HG02943 (cell line): ENCODE measurements at regions not wholly inside any gene's neighbourhood (a gene's known extent, or its start where the extent isn't known, plus 50 kb on each side); places are given as distances from the start of the nearest gene placed in this dataset.

ENCODE experiments used
- ATAC-seq: cut with Tn5 transposase; IDR thresholded peaks from one replicate; pipeline ENCODE4 v1.9.1; 2021; ENCODE audit warnings: mild to moderate bottlenecking, low read depth, moderate library complexity; ENCODE audit not compliant: unreplicated experiment

DNA sequence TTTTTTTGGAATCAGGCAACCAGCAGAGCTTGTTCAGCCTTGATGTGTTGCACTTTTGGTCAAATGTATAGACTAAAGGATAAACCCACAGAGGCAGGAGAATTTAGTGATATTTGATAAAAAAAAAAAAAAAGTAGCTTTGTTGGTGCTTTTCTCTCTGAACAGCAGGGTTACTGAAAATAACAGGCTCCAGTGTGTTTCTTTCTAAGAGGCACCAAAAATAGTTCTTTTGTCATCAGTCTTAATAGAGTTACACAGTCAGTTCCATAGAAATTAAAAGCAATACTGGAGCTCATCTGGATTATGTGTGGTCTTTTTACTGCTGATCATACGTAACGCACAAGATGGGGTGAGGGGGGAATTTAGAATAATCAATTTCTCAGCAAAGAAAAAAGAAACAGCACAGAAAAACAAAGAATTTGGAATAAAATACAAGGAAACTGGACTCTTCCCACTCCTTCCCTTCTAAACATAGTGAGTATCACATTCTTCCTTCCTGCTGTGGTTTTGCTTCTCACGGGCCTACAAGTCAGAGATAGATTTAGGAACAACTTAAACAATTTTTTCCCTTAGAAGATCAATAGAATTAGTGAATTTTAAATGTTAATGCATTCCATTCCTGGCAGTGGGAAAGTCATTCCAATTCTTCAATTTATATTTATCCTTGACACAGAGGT is 178.8 kb upstream of the AKR1E2 start:
- no peak for ATAC-seq

DNA sequence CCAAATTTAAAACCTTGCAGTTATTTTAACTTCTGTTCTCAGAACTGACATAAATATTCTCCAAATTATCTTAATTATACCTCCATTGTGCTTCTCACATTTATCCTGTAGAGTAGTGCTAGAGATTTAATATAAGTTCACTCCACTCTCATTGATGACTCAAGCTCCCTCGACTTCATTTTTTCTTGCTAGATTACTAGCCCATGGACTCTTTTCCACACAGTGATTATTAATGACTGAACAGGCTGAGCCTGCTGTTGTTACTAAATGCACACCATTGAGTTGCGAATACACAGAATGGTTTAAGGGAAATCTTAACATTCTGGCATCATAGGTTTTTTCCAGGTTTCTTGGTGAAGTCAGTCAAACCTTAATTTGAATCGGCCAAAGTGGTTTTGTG is 179.5 kb upstream of the AKR1E2 start:
- ATAC-seq = no peak

DNA sequence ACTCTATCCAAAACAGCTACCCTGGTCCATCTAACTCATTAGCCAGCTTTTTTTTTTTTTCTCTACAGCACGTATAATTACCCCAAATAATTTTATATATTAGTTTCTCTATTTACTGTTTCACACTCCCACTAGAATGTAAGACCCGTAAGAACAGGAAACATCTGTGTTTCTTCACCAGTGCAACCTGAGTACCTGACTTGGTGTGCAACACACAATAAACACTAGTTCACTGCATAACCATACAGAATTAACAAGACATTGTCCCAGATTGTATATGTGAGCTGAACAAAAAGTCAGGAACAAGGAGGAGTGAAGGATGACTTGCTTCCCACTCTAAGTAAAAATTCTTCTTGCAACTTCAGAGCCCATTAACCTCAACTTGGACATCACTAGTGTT is 180.2 kb upstream of the AKR1E2 start:
- no peak for ATAC-seq

DNA sequence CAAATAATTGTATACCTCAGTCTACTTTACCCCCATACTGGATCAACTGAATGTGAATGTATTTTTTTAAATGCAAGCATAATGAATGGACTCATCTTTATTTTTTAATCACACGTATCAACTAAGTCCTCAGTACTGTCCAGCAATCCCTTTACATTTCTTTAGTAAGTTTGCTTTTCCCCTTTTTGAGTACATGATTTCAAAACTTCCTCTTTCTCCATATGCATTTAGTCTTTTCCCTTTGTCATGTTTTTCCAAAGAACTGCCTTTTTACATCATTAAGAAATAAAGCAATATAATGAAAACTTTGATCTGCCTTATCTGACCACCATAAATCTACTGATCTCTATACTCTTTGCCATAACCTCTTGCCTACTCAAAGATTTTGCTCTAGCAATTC is 182.5 kb upstream of the AKR1E2 start:
- no peak for ATAC-seq

DNA sequence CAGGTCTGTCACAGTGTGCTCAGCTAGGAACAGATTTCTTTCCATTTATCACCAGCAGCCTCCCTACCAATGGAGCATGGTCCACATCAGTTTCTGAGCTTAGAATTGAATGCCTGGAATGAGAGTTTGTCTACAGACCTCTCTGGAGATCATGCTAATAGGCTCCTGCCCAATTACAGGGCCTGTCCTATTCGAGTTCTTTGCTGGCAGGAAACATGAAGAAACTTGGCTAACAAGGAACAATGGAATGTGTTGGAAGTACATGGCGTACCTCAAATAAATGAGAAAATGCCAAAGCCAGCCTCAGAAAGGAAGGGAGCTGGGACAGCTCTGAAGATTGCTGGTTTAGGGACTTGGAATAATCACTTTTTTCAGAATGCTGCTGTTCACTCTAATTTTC is 186.0 kb upstream of the AKR1E2 start:
- ATAC-seq = no peak

DNA sequence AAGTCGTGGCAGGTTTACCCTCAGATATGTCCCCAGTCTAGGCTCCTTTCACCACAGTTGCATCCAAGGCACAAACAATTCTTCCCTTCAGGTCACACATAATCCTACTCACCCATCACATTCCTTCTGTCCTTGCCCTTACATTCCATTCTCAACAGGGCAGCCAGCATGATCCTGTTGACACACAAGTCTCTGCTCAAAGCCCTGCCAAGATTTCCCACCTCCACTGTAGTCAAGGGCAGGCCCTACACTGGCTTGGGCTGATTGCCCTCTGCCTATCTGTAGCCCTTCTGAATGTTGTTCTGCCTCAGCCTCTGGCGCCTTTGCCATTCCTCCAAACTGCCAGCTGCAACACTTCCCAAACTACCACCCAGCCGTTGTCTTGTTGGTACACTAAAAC is 187.9 kb upstream of the AKR1E2 start:
- ATAC-seq = no peak

DNA sequence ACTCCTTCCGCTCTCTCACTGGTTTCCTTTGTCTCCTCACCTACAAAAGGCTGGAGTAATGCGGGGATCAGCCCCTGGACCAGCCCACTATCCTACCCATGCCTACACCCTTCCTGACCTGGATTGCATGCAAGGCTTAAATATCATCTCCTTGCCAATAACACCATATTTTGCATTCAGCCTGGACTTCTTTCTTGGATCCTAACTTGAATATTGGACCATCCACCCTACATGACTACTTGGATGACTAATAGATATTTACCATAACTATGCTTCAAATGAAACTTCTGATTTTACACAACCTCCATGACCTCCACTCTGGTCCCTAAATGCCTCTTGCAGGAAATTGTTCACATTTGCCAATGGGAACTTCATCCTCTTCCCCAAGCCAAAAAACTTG is 188.3 kb upstream of the AKR1E2 start:
- ATAC-seq = no peak

DNA sequence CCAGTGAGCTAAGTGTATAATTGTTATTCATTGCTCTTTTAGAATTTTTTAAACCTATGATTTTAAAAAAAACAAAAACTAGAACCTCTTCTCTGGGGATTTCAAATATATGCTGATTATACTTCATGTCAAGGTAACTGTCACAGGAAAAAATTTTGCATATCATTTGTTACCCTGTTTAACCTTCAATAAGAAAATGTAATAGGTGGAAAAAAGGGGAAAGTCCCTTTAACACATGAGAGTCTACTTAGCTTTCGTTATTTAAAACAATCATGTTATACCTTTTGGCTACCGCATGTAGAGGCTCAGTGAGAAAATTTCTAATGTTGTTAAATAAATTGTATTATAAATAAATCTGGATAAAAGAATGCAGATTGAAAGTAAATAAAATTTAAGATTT is 190.1 kb upstream of the AKR1E2 start:
- ATAC-seq = no peak

DNA sequence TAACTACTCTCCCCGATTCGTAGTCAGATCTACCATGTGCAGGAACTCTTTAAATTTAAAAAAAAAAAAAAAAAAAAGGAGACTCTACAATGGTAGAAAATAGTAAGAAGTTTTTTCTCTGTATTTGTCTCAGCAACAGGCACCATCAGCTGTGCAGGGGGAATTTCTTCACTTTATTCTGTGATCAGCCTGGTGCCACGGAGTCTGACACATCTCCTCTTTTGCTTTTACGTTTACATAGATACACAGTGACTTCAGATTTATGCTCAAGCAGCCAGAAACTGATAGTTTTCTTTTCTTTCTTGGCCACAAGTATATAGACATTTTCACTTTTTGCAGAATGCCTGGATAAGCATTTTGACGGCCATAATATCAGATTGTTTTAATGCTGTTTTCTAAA is 190.6 kb upstream of the AKR1E2 start:
- ATAC-seq = no peak

DNA sequence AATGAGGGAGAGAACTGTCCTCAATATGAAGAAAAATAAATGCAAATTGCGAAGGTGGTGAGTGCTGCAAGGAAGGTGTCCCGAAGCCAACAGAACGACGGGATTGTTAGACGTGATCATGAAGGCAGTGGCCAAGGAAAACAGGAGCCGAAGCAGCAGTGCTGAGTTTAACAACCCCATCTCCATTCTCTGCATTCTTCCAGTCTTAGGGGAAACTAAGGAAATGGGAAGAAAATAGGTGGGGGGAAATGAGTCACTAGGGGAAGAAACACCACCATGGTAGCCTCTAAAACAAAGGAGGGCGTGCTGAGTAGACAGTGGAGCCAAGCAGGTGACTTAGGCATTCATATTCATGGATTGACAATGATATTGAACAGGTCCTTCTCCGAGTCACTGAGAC is 192.2 kb upstream of the AKR1E2 start:
- no peak for ATAC-seq

DNA sequence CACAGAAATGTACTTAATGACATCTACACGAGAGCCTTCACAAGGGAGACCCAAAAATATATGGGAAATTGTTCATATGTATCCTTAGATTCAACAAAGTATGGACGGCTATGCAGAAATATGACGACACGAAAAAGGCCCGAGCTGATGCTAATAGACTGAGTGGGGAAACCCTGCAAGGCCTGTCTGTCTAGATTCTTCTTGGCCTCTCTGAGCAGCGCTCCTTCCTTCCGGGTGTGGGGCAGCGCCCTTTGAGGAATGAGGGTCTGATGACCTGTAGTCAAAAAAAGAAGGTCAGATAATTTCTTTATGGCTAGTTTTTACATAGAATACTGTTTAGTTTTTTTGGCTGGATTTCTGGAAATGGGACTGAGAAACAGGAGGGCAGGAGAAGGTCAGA is 192.8 kb upstream of the AKR1E2 start:
- ATAC-seq = no peak

DNA sequence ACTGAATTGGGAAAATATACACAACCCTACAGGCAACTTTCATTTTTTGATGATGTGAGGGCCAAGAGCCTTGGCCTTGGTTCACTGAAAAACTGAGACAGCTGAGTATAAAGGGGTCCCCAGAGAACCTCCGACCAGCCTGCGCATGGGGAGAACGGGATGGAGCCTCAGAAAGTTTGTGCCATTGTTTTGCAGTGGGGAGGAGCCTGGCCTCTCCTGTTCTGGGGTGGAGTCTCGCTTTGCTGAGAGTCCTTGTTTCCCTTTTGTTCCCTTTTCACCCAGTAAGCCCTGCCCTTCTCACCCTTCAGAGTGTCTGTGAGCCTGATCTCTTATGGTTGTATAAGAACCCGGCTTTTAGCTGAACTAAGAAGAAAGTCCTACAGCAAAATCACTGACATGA is 193.2 kb upstream of the AKR1E2 start:
- no peak for ATAC-seq

DNA sequence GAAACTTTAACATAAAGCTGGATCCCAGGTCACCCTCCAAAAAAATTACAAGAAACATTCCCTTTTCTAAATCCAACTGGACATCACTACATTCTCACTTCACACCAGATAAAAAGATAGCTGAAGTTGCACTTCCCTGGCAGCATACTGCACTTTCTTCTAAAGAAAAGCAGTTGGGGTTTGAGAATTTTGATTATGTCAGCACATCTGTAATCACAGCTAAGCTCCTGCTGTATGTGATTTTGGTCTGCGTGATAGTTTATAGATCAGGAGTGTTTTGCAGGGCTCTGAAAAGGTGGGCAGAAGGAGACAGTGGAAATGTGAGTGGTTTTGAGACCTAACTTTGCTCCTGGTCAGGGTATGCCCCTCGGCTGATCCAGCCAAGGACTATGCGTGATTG is 199.1 kb upstream of the AKR1E2 start:
- ATAC-seq = no peak

DNA sequence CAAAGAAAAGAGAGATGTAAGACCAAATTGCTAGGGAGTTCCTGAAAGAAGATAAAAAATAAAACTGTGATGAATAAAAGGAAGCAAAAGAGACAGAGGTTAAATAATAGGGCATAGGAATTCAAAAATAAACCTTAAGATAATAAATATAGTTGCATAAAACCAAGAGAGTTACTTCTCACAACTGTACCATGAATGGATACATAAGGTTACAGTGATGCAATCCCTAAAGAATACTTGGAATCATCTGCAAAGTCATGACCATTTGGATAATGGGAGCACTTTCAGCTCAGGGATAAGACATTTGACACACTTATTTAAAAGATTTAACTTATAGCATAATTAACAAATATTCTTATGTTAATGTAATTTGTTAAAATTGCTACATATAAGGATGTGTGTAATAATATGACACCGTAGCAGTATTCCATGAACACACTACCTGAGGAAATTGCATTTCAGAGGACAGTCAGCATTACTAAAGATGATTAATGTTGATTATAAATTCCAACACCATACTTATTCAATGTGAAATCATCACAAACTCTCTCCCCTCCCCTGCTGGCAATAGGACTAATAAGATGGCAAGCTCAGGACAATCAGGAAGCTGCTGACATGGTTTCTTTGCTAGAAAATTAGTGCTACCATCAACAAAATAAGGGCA is 202.1 kb upstream of the AKR1E2 start:
- no peak for ATAC-seq

DNA sequence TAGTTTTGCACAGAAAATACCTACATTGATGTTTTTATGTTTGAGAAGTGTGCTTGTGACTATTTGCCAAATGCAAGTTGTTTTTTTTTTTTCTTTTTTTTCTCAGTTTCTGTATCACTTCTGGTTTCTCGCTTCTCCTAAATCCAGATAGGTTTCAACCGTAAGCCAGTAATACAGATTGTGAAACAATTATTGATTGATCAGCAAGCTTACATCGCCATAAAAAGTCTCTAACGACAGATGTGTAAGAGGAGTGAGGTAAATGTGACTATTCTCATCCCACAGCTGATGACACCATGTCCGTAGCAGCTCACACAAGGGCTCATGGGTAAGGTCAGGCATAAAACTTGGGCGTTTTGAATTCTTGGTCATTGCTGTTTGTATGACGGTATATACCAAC is 202.8 kb upstream of the AKR1E2 start:
- no peak for ATAC-seq

DNA sequence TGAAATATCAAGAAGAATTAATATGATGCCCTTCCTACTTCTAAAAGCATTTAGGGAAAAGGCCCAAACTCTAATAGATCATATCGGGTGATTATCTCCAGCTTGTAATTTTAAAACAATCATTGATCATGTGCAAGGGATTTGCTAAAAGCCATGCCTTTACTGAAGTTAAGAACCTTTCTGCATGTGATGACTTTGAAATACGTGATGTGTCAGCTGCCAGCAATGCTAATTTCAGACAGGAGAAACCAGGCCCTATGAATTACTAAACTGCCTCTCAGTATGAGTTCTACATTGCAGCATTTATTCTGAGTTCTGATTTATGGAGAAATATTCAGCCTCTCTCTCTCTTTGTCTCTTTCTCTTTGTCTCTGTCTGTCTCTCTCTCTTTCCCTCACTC is 203.6 kb upstream of the AKR1E2 start:
- ATAC-seq = no peak

DNA sequence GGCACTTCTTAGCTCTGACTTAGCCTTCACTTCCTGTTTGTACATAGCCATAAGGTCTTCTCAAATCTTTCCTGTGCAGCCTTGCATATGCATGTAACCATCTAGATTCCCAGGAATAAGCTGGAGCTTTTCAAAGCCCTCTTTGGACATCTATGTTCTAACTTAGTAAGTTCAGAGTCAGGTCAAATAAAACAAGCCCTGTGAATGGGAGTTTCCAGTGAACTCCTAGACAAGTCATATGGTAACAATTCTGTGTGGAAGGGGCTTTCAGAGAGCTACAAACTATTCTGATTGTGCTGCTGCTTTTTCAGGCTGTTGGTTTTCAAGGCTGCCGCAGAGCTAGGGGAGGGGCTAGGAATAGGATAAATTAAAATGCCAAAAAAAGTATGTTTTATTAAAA is 208.4 kb upstream of the AKR1E2 start:
- ATAC-seq = no peak

DNA sequence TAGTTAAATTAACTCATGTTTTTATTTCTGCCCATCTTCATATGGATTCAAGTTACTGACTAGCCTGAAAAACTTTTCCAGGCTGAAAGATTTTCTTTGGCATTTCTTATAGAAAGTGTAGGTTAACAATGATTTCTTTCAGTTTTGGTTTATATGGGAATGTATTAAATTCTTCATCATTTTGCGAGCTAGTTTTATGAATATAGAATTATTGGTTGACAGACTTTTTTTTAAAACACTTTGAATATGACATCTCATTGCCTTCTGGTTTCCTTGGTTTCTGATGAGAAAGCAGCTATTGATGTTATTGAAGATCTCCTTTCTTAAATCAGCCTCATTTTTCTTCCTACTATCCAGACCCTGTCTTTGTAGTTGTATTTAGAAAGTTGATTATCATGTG is 211.0 kb upstream of the AKR1E2 start:
- ATAC-seq = no peak

DNA sequence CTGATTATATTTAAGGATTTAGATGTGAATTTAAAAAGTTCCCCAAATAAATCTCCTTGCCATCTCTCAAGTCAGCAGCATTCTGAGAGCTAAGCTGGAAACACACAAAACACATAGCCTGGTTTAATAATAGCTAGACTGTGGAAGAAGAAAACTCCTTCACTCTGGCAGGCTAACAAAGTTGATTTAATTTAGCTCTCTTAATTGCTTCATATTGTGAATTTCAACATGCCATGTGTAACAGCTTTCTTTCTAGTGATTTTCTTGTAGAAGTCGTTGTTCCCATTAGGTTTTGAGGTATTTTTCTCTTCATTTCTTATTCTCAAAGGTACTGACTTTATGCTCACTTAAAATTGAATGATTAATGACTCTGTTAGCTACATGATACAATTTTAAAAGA is 216.8 kb upstream of the AKR1E2 start:
- ATAC-seq = no peak

DNA sequence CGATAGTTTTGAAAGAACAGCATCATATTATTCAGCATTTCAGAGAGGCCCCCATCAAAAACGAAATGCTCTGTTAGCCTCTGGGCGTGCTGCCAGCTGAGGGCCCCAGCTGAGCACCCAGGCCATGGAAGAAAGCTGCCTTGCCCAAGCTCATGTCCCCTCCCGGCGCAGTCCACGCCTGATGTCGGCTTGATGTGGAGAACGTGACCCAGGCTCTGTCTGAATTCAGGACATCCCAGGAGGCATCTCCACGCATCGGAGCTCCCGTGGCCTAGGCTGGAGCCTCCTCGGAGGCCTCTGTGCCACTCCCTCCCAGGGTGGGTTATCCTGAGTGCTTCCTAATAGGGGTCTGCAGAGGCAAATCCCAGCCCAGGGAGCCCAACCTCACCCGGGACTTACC is 218.3 kb upstream of the AKR1E2 start:
- ATAC-seq = no peak

DNA sequence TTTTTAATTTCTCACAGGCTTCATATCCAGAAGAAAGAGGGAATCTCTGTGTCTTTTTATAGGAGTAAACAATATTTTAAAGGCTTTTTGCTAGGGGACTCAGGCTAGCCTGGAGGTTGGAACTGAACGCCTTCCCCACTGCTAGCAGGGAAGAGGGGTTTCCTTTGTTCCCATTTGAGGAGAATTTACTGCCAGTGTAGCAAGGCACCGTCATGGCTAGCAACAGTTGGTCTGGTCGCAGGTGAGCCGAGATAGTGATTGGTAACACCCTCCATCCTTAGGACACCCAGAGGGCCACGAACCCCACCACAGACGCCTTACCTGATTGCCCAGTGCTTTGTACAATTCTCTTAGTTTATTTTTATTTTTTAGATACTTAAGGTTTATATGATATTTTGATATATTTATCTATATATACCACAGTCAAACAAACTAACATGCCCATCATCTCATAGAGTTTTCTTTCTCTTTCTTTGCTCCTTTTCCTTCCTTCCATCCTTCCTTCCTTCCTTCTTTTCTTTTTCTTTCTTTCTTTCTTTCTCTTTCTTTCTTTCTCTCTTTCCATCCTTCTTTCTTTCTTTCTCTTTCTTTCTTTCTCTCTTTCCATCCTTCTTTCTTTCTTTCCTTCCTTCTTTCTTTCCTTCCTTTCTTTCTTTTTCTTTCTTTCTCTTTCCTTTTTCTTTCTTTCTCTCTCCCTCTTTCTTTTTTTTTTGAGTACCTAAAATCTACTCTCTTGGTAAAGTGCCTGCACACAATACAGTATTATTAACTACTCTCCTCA is 219.0 kb upstream of the AKR1E2 start:
- no peak for ATAC-seq
